ENCODE measurements at regions not wholly inside any gene's neighbourhood (a gene's known extent, or its start where the extent isn't known, plus 50 kb on each side); places are given as distances from the start of the nearest gene placed in this dataset.
A peak's percentile ranks its signal among the peaks of the same experiment; 100 is the strongest.

- peak; percentile 27; the same call in 1 of the 3 replicates for ATAC-seq
- no peak for TF ChIP-seq ZNF70 (CRISPR knock-in tag; IDR thresholded peaks at IDR 0.05)
- peak; percentile 79 for TF ChIP-seq TCF4 (CRISPR knock-in tag; IDR thresholded peaks at IDR 0.05; ENCODE audit: borderline replicate concordance)
- TF ChIP-seq TSHZ2 (CRISPR knock-in tag; IDR thresholded peaks at IDR 0.05) = peak; percentile 61; the same call in 1 of the 2 replicates
Measured at GRCh38 chr18:27862041-27862682, 314.8 kb downstream of the CDH2 start.

DNA sequence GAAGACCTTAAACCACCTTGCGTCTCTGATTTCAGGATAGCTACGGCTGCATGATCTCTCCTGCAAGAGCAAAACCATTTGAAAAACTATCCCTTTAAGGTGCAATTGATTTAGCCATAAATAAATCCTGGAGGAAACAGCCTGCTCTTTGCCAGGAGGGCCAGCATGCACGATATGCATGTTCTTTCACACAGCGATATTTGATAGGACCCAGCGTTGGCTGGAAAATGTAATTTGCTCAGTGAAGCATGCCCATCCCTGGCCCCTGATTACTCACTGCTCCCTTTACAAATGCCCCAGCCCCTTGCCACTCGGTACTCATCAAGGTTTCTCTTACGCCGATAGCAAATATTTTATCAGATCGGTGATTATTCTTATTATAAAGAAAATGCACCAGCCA is 315.4 kb downstream of the CDH2 start:
- TF ChIP-seq TSHZ2 (CRISPR knock-in tag; IDR thresholded peaks at IDR 0.05) = peak; percentile 57; the same call in 1 of the 2 replicates
- TF ChIP-seq ZC3H10 (CRISPR knock-in tag; IDR thresholded peaks at IDR 0.05) = no peak
- peak; percentile 85 for ATAC-seq

DNA sequence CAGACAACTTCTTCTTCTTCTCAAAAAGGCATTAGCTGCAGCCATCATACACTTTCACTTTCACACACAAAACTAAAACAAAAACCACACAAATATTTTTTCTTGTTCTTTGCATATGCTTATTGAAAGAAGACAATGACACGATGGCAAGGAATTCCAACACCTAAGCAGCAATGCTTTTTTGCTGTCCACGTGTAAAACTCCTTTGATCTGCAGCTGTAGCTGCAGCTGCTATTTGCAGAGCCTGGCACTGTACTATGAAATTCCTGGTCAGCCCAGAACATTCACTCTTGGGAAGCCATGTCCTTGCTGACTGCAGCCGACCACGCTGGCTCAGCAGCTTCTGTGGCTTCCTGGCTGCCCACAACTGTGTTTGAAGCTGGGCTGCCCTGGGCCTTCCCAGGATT is 316.2 kb downstream of the CDH2 start:
- TF ChIP-seq RARB (CRISPR knock-in tag; IDR thresholded peaks at IDR 0.05) = no peak
- TF ChIP-seq, protein P1, sequence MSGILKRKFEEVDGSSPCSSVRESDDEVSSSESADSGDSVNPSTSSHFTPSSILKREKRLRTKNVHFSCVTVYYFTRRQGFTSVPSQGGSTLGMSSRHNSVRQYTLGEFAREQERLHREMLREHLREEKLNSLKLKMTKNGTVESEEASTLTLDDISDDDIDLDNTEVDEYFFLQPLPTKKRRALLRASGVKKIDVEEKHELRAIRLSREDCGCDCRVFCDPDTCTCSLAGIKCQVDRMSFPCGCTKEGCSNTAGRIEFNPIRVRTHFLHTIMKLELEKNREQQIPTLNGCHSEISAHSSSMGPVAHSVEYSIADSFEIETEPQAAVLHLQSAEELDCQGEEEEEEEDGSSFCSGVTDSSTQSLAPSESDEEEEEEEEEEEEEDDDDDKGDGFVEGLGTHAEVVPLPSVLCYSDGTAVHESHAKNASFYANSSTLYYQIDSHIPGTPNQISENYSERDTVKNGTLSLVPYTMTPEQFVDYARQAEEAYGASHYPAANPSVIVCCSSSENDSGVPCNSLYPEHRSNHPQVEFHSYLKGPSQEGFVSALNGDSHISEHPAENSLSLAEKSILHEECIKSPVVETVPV (CRISPR knock-in tag; IDR thresholded peaks at IDR 0.05) = no peak
- TF ChIP-seq, protein P2, sequence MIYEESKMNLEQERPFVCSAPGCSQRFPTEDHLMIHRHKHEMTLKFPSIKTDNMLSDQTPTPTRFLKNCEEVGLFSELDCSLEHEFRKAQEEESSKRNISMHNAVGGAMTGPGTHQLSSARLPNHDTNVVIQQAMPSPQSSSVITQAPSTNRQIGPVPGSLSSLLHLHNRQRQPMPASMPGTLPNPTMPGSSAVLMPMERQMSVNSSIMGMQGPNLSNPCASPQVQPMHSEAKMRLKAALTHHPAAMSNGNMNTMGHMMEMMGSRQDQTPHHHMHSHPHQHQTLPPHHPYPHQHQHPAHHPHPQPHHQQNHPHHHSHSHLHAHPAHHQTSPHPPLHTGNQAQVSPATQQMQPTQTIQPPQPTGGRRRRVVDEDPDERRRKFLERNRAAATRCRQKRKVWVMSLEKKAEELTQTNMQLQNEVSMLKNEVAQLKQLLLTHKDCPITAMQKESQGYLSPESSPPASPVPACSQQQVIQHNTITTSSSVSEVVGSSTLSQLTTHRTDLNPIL (CRISPR knock-in tag; IDR thresholded peaks at IDR 0.05; ENCODE audit: low read depth) = no peak
- peak; percentile 66 for ATAC-seq

- ATAC-seq = no peak; the same call in 2 of the 3 replicates
- TF ChIP-seq ZFP30 (CRISPR knock-in tag; IDR thresholded peaks at IDR 0.05) (no peak), OSR1 (CRISPR knock-in tag; IDR thresholded peaks at IDR 0.05) (no peak), ISL1 (CRISPR knock-in tag; IDR thresholded peaks at IDR 0.05) (no peak), ZNF8 (CRISPR knock-in tag; IDR thresholded peaks at IDR 0.05) (no peak), SNAI2 (CRISPR knock-in tag; IDR thresholded peaks at IDR 0.05) (no peak), ZNF70 (CRISPR knock-in tag; IDR thresholded peaks at IDR 0.05) (no peak)
Measured at GRCh38 chr18:27860011-27860410, 316.9 kb downstream of the CDH2 start.

- TF ChIP-seq PPARA (CRISPR knock-in tag; IDR thresholded peaks at IDR 0.05; ENCODE audit: borderline replicate concordance) = no peak
- no peak for TF ChIP-seq ZNF8 (CRISPR knock-in tag; IDR thresholded peaks at IDR 0.05)
- no peak for TF ChIP-seq ARNTL (CRISPR knock-in tag; IDR thresholded peaks at IDR 0.05; ENCODE audit: borderline replicate concordance, low read depth)
- TF ChIP-seq CSDC2 (CRISPR knock-in tag; IDR thresholded peaks at IDR 0.05) = no peak
- TF ChIP-seq RARB (CRISPR knock-in tag; IDR thresholded peaks at IDR 0.05) = no peak
- TF ChIP-seq TCF4 (CRISPR knock-in tag; IDR thresholded peaks at IDR 0.05; ENCODE audit: borderline replicate concordance) = no peak
- TF ChIP-seq PATZ1 (CRISPR knock-in tag; IDR thresholded peaks at IDR 0.05; ENCODE audit: borderline replicate concordance) = no peak
- TF ChIP-seq, protein P1 (CRISPR knock-in tag; IDR thresholded peaks at IDR 0.05) = no peak
- TF ChIP-seq, protein P2 (CRISPR knock-in tag; IDR thresholded peaks at IDR 0.05; ENCODE audit: low read depth) = no peak
- TF ChIP-seq ZFP3 (CRISPR knock-in tag; IDR thresholded peaks at IDR 0.05) = no peak
- TF ChIP-seq ZFP30 (CRISPR knock-in tag; IDR thresholded peaks at IDR 0.05) = no peak
- no peak for TF ChIP-seq GLIS3 (CRISPR knock-in tag; IDR thresholded peaks at IDR 0.05)
- no peak for TF ChIP-seq OSR1 (CRISPR knock-in tag; IDR thresholded peaks at IDR 0.05)
- TF ChIP-seq BACH2 (CRISPR knock-in tag; IDR thresholded peaks at IDR 0.05; ENCODE audit: borderline replicate concordance) = no peak
- no peak for TF ChIP-seq SNAI2 (CRISPR knock-in tag; IDR thresholded peaks at IDR 0.05)
- no peak for TF ChIP-seq ZNF70 (CRISPR knock-in tag; IDR thresholded peaks at IDR 0.05)
- TF ChIP-seq TOX (CRISPR knock-in tag; IDR thresholded peaks at IDR 0.05; ENCODE audit: borderline replicate concordance) = no peak
- TF ChIP-seq ZC3H10 (CRISPR knock-in tag; IDR thresholded peaks at IDR 0.05) = no peak
- ATAC-seq = no peak
Measured at GRCh38 chr18:27856820-27857219, 320.1 kb downstream of the CDH2 start.
